ENCODE measurements at regions not wholly inside any gene's neighbourhood (a gene's known extent, or its start where the extent isn't known, plus 50 kb on each side); places are given as distances from the start of the nearest gene placed in this dataset.

DNA sequence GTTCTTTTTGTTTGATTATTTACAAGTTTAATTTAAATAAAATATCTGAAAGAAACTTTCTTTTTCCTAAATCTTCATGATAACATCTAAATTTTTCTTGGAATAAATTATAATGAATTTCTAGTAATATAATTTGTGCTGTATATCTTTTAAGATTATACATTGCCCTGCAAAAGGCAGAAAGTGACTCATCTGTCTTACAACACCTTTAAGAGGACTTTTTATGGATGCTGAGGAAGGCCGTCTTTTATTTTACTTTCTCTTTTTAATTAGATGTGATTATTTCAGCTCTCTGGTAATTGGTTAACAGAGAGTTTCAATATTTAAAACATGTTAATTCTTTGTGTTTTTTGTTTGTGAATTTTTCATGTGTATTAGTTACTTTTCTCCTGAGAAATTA lies 598.4 kb downstream of the RPL10L start:
- no peak overlapping the region for H3K27ac Mint-ChIP-seq
- POLR2A ChIA-PET, result no interaction called here
- no peaks in the 10 kb centered on the region for H3K36me3 Mint-ChIP-seq
- DNase-seq, result no peak
- no peak overlapping the region for H3K4me3 Mint-ChIP-seq
- H3K9me3 Mint-ChIP-seq, result peaks cover 2% of the 10 kb centered on the region
- ATAC-seq (ENCODE audit: low read depth), result no peak
- H3K4me1 Mint-ChIP-seq, result no peaks in the 10 kb centered on the region
- no peaks in the 10 kb centered on the region for H3K27me3 Mint-ChIP-seq

DNA sequence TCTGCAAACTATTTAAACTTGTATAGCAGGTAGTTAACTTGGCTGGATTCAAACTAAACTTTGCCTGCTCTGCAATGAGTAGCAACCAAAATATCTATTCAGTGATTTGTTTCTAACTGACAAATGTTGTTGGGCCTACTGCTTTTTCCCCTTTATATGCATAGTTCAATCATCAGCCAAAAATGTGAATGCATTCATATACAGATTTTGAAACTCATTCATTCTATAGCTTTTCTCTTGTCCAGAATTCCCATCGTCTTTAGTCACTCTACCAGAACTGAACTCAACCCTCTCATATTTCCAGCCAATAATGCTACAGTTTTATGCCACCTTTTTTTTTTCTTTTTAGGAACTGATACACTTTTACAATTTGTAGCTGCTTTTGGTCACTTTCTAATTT lies 599.8 kb downstream of the RPL10L start:
- POLR2A ChIA-PET, result no interaction called here

DNA sequence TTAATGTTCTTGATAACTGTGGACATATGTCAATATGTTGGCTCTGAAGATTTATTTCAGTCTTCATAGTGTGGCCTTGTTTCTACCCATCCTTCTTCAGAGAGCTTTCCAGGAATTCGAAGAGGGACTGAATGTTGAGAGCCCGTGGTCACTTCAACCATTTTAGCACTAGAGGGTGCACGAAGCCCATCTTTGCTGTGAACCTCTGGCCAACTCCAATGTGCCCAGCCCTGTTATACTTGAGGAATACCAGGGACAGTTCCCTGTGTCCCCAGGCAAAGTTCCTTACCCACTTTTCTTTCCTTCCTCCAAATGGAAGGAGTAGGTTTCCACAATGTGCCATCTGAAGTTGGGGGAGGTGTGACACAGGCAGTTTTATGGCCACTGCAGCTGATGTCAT lies 603.5 kb downstream of the RPL10L start:
- Mint-ChIP-seq H3K9me3 (peaks cover 5% of the 10 kb centered on the region), H3K36me3 (no peaks in the 10 kb centered on the region), H3K27me3 (no peaks in the 10 kb centered on the region), H3K4me3 (no peak overlapping the region), H3K27ac (no peak overlapping the region), H3K4me1 (no peaks in the 10 kb centered on the region)
- ATAC-seq (ENCODE audit: low read depth) (no peak), DNase-seq (no peak)
- POLR2A ChIA-PET, result no interaction called here

More for the DNA sequence above, 599.8 kb downstream of the RPL10L start:
- Mint-ChIP-seq H3K27ac (no peak overlapping the region), H3K4me1 (no peaks in the 10 kb centered on the region), H3K9me3 (peaks cover 3% of the 10 kb centered on the region), H3K4me3 (no peak overlapping the region), H3K36me3 (no peaks in the 10 kb centered on the region), H3K27me3 (no peaks in the 10 kb centered on the region)
- ATAC-seq (ENCODE audit: low read depth), result no peak
- DNase-seq, result no peak

DNA sequence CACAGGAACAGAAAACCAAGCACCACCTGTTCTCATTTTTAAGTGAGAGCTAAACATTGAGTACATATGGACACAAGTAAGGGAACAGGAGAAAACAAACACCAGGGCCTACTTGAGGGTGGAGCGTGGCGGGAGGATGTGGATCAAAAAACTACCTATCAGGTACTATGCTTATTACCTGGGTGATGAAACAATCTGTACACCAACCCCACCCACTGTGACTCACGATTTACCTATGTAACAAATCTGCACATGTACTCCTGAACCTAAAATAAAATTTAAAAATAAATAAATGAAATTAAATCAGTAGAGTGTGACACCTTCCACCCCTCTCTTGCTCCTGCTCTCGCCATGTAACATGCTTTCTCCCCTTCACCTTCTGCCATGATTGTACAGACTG lies 615.5 kb downstream of the RPL10L start:
- ATAC-seq (ENCODE audit: low read depth), result no peak
- H3K4me1 Mint-ChIP-seq, result no peaks in the 10 kb centered on the region
- H3K4me3 Mint-ChIP-seq, result no peak overlapping the region
- no peaks in the 10 kb centered on the region for H3K27me3 Mint-ChIP-seq
- POLR2A ChIA-PET, result no interaction called here
- no peaks in the 10 kb centered on the region for H3K36me3 Mint-ChIP-seq
- no peak overlapping the region for H3K27ac Mint-ChIP-seq
- no peak for DNase-seq
- H3K9me3 Mint-ChIP-seq, result peaks cover 4% of the 10 kb centered on the region

DNA sequence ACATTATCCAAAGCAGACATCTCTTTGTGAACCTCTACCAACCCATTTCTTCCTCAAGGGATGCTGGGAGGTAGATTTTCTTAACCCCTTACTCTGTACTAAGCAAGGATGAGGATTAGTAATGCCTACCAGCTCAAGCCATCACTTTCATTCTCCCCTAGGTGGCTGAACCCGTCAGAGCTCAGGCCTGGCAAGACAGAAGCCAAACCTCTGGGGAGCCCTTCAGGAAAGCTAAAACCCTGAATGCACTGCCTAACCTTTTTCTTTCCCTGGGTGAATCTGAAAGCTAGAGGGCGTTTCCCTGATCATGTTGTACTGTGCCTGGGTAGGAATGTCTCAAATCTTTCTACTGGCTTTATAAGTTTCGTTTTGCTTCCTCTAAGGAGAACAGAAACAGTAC lies 617.3 kb downstream of the RPL10L start:
- no peak overlapping the region for H3K4me3 Mint-ChIP-seq
- peaks cover 1% of the 10 kb centered on the region for H3K9me3 Mint-ChIP-seq
- ATAC-seq (ENCODE audit: low read depth), result no peak
- H3K4me1 Mint-ChIP-seq, result no peaks in the 10 kb centered on the region
- no peaks in the 10 kb centered on the region for H3K36me3 Mint-ChIP-seq
- H3K27ac Mint-ChIP-seq, result no peak overlapping the region
- no peak for DNase-seq
- POLR2A ChIA-PET, result no interaction called here
- no peaks in the 10 kb centered on the region for H3K27me3 Mint-ChIP-seq

DNA sequence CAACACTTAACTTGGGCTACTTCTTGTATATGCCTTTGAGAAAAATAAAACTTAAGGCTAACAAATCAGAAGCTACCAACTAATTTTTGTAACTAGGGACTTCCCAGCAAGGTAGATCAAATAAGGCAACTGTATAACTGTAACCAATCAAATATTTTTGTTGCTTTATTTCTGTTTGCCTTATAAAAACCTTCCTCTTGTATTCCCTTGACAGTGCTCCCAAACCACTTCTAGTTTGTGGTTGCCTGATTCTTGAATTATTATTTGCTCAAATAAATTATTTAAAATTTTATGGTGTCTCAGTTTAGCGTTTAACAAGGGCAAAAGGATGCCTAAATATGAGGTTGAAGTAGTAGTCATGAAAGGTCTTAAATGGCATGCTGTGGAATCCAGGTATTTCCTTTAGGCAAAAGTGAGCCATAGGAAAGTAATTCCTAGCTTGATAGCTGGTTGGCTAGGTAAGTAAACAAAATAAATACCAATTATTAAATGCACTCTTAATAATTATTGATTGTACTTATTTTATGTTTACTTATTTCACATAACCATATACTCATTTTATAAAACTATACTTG lies 632.6 kb downstream of the RPL10L start:
- DNase-seq (no peak), ATAC-seq (ENCODE audit: low read depth) (no peak)
- no peaks in the 10 kb centered on the region for H3K27me3 Mint-ChIP-seq
- H3K36me3 Mint-ChIP-seq, result no peaks in the 10 kb centered on the region
- POLR2A ChIA-PET, result no interaction called here
- H3K27ac Mint-ChIP-seq, result no peak overlapping the region
- H3K4me3 Mint-ChIP-seq, result no peak overlapping the region
- H3K9me3 Mint-ChIP-seq, result peaks cover 18% of the 10 kb centered on the region
- H3K4me1 Mint-ChIP-seq, result no peaks in the 10 kb centered on the region

DNA sequence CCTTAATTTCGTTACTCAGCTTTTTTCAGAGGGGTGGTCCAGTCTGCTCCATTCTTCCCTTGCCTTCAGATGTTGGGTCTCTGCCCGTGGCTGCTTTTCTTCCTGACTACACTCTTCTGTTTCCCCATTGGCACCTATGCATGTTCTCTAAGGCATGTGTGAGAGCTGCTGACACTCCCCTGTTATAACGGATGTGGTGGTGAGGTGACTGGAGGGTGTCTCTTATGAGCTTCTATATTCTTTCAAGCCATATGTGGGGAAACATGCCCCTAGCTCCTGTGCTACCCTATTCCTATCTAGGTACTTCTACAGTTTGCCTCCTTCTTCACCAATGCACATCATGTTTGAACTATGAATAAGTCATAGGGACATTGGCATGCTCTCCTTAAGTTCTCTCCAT lies 643.2 kb downstream of the RPL10L start:
- Mint-ChIP-seq H3K4me1 (no peaks in the 10 kb centered on the region), H3K4me3 (no peak overlapping the region), H3K9me3 (peaks cover 18% of the 10 kb centered on the region), H3K36me3 (no peaks in the 10 kb centered on the region), H3K27me3 (no peaks in the 10 kb centered on the region), H3K27ac (no peak overlapping the region)
- ATAC-seq (ENCODE audit: low read depth) (no peak), DNase-seq (no peak)
- POLR2A ChIA-PET, result no interaction called here

DNA sequence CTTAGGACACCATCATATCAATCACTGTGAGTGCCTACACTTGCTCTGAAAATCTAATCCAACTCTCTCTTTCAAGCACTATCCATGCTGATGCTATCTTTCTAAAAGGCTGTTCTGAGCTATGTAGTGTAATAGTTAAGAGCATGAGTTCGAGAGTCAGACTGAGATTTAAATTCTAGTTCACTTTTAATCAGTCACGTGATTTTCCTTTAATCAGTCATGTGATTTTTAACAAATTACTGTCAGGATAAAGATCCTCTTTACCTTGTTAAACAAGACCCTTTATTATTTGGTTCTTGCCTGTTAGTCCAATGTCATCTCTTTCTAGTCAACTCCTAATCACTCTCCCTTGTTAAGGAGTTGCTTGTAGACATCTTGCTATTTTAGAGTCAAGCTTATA lies 653.0 kb downstream of the RPL10L start:
- Mint-ChIP-seq H3K27ac (no peak overlapping the region), H3K9me3 (peaks cover 5% of the 10 kb centered on the region), H3K27me3 (no peaks in the 10 kb centered on the region), H3K36me3 (no peaks in the 10 kb centered on the region), H3K4me1 (no peaks in the 10 kb centered on the region), H3K4me3 (no peak overlapping the region)
- ATAC-seq (ENCODE audit: low read depth), result no peak
- POLR2A ChIA-PET, result no interaction called here
- DNase-seq, result no peak

DNA sequence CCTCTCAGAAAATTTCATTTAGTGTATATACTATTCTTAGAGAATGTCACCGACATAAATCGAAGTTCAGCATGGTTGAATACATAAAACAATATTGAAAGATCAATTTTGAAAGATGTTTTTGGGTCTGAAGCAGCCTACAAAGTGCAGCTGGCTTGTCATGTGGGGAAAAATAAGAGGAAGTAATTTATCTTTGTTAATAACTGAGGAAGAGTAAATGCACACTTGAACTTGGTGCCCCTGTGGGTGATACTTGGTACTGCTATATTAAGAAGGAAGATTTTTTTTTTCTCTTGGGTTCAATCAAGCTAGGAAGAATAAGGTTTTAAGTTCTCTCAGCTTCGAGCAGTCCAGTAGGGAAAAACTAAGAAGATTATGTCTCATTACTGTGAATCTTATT lies 661.3 kb downstream of the RPL10L start:
- Mint-ChIP-seq H3K9me3 (peaks cover 1% of the 10 kb centered on the region), H3K27ac (no peak overlapping the region), H3K4me3 (no peak overlapping the region), H3K36me3 (no peaks in the 10 kb centered on the region), H3K4me1 (no peaks in the 10 kb centered on the region), H3K27me3 (no peaks in the 10 kb centered on the region)
- POLR2A ChIA-PET, result no interaction called here
- DNase-seq, result no peak
- ATAC-seq (ENCODE audit: low read depth), result no peak

DNA sequence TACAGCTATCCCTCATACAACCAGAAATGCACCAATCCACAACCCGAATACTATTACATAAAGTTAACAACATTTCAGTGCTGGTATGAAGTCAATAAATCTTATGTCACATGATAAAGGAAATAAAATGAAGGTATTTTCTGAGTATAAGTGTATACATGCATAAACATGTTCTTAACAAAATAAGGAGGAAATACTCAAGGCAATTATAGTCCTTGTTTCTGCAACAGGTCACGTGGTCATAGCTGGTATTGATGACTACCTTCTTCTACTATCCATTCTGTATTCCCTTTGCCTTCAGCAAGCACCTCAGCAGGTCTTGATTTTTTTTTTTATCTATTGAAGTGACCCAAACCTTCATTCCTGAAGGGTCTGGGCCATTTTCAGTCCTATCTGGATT lies 675.6 kb downstream of the RPL10L start:
- Mint-ChIP-seq H3K36me3 (no peaks in the 10 kb centered on the region), H3K9me3 (peaks cover 4% of the 10 kb centered on the region), H3K4me1 (no peaks in the 10 kb centered on the region), H3K27me3 (no peaks in the 10 kb centered on the region), H3K27ac (no peak overlapping the region), H3K4me3 (no peak overlapping the region)
- no peak for ATAC-seq (ENCODE audit: low read depth)
- POLR2A ChIA-PET, result no interaction called here
- DNase-seq, result no peak

DNA sequence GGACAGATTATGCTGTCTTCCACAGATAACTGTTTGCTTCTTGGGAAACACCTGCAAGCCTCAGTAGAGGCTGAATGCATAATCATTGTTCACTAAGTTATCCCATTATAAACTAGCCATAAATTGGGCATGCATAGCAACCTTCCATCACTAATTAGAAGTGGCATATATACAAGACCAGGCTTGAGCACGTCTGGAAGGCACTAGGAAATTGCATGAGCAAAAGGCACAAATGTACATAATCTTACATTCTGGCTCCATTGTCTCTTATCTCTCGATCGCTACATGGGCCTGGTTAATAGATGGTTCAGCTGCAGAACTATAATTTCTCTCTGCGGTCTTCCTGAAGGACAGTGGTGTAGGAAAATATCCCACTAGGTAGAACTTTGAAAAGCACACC lies 679.2 kb downstream of the RPL10L start:
- Mint-ChIP-seq H3K27ac (no peak overlapping the region), H3K4me1 (no peaks in the 10 kb centered on the region), H3K36me3 (no peaks in the 10 kb centered on the region), H3K9me3 (peaks cover 3% of the 10 kb centered on the region), H3K4me3 (no peak overlapping the region), H3K27me3 (no peaks in the 10 kb centered on the region)
- DNase-seq, result no peak
- no peak for ATAC-seq (ENCODE audit: low read depth)
- POLR2A ChIA-PET, result no interaction called here

DNA sequence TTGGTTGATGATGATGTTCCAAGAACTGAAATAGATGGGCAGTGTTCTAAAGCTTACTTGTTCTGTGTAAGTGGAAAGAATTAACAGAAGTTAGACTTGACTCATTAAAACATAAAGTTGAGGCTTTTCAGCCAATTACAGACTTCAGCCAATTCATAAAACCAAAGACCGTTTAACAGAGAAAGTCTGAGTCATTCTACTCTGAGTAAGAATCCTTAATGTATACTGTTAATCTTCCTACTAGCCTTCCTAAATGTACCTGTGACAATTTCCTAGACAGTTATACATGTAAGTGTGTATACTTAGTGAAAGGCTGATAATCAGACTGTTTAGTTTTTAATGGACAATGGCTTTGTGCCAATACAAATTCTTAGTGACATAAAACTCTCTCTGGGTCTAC lies 681.0 kb downstream of the RPL10L start:
- DNase-seq (no peak), ATAC-seq (ENCODE audit: low read depth) (no peak)
- H3K27me3 Mint-ChIP-seq, result no peaks in the 10 kb centered on the region
- H3K27ac Mint-ChIP-seq, result no peak overlapping the region
- peaks cover 5% of the 10 kb centered on the region for H3K9me3 Mint-ChIP-seq
- POLR2A ChIA-PET, result no interaction called here
- H3K4me3 Mint-ChIP-seq, result no peak overlapping the region
- H3K4me1 Mint-ChIP-seq, result no peaks in the 10 kb centered on the region
- no peaks in the 10 kb centered on the region for H3K36me3 Mint-ChIP-seq

DNA sequence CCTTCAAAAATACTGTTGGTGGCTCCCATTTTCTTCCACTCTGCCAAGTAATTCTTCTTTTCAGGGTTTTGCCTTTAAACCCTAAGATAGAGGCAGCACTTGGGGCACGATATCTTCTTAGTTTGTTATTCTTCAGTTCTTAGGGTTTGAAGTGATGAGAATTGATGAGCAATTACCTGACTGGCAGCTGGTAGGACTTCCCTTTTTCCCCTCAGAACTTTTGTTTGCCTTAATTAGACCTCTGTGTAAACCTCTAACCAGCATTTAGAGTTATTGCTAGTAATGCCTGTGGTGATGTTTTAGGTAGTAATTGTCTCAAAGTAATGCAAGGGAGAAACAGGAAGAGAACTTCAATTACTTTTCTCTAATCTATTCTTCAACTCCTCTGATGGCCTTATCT lies 683.5 kb downstream of the RPL10L start:
- POLR2A ChIA-PET, result no interaction called here
- ATAC-seq (ENCODE audit: low read depth), result no peak
- H3K36me3 Mint-ChIP-seq, result no peaks in the 10 kb centered on the region
- DNase-seq, result no peak
- no peak overlapping the region for H3K27ac Mint-ChIP-seq
- peaks cover 5% of the 10 kb centered on the region for H3K9me3 Mint-ChIP-seq
- H3K27me3 Mint-ChIP-seq, result no peaks in the 10 kb centered on the region
- H3K4me3 Mint-ChIP-seq, result no peak overlapping the region
- no peaks in the 10 kb centered on the region for H3K4me1 Mint-ChIP-seq

DNA sequence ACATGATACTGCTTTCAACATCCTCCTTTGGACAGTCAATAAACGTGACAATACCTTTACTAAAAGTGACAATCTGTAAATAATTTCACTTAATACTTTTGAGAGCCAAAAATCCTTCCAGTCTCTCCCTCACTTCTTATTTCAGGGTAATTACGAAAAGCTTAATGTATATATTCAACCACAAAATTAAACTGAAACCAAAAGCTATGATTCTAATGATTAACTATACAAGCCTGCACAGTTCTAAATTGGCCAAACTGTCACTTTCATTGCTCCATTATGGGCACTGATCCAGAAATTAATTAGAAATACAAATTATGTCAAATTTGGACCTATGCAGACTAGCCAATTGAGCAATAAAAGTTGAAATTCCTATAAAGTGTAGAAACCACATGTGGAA lies 696.5 kb upstream of the MIS18BP1 start:
- DNase-seq, result no peak
- Mint-ChIP-seq H3K27ac (no peak overlapping the region), H3K4me1 (no peaks in the 10 kb centered on the region), H3K36me3 (no peaks in the 10 kb centered on the region), H3K27me3 (no peaks in the 10 kb centered on the region), H3K4me3 (no peak overlapping the region), H3K9me3 (no peaks in the 10 kb centered on the region)
- no peak for ATAC-seq (ENCODE audit: low read depth)
- POLR2A ChIA-PET, result no interaction called here

DNA sequence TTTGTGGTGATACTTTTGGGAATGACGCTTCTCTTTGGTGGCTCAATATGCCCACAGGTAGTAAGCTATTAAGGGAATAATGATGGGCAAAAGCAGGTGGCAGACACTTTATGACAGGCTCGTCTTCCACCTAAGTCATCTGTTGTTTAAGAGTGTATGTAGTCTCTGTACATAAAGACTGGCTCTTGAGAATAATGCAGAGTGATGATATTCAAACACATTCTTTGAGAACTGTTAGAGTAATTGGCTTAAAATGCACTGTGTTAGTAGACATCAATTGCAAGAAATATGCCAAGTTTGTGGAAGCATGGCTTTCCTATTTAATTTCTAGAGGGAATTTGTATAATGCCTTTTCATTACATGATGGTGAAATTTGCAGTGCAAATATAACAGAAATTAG lies 694.8 kb upstream of the MIS18BP1 start:
- no peaks in the 10 kb centered on the region for H3K9me3 Mint-ChIP-seq
- POLR2A ChIA-PET, result no interaction called here
- DNase-seq, result no peak
- ATAC-seq (ENCODE audit: low read depth), result no peak
- no peak overlapping the region for H3K27ac Mint-ChIP-seq
- H3K27me3 Mint-ChIP-seq, result no peaks in the 10 kb centered on the region
- H3K4me3 Mint-ChIP-seq, result no peak overlapping the region
- H3K4me1 Mint-ChIP-seq, result no peaks in the 10 kb centered on the region
- H3K36me3 Mint-ChIP-seq, result no peaks in the 10 kb centered on the region

Data from activated naive CD8-positive, alpha-beta T cell treated with anti-CD3 and anti-CD28 coated beads, Interleukin-2, amount 10 ng/mL, durations not matched to agents 7 days and 5 days (primary cell).